Tibial nerve (tissue), 4 donors: ENCODE measurements at regions not wholly inside any gene's neighbourhood (a gene's known extent, or its start where the extent isn't known, plus 50 kb on each side); places are given as distances from the start of the nearest gene placed in this dataset.

ENCODE experiments used
- CTCF ChIP-seq, 5 experiments: fragments of 200-600 bp in 3 of 5; fragments of 450-650 bp in 2 of 5; sonication (generic) in 3 of 5; IDR thresholded peaks; one replicate each; pipeline ENCODE4 v1.5.1; 2016 to 2019; ENCODE audit warnings: antibody characterized with exemption in 5 of 5, mild to moderate bottlenecking in 3 of 5, moderate library complexity in 2 of 5
- EP300 ChIP-seq, 2 donors: sonication (generic); formaldehyde crosslinking; IDR thresholded peaks; one replicate each; pipeline ENCODE4 v1.6.1; 2017; ENCODE audit warnings: antibody characterized with exemption in 2 of 2, mild to moderate bottlenecking in 1 of 2
- POLR2A ChIP-seq, 2 donors: fragments of 450-650 bp; IDR thresholded peaks; one replicate each; pipeline ENCODE4 v1.6.1; 2017; ENCODE audit warnings: antibody characterized with exemption in 2 of 2, mild to moderate bottlenecking in 2 of 2, moderate library complexity in 2 of 2

- TF ChIP-seq POLR2A (IDR thresholded peaks at IDR 0.05) = no peak
- no peak for TF ChIP-seq CTCF (IDR thresholded peaks at IDR 0.05)
- TF ChIP-seq EP300 (IDR thresholded peaks at IDR 0.05) = no peak
Observed at GRCh38 chr14:76964695-76965094, 63.8 kb downstream of the IRF2BPL start.
